ENCODE measurements at regions not wholly inside any gene's neighbourhood (a gene's known extent, or its start where the extent isn't known, plus 50 kb on each side); places are given as distances from the start of the nearest gene placed in this dataset.
A peak's percentile ranks its signal among the peaks of the same experiment; 100 is the strongest.

GRCh38 chr20:4607287-4607713 is 79.0 kb upstream of the PRNP start:
- TF ChIP-seq CTCF (conservative IDR thresholded peaks at IDR 0.05; ENCODE audit: low read depth, low read length), result peak; percentile 96
- H3K4me3 ChIP-seq (ENCODE audit: low read depth, low read length), result no peak overlapping the region
- no peak for DNase-seq (ENCODE audit: low read depth)

DNA sequence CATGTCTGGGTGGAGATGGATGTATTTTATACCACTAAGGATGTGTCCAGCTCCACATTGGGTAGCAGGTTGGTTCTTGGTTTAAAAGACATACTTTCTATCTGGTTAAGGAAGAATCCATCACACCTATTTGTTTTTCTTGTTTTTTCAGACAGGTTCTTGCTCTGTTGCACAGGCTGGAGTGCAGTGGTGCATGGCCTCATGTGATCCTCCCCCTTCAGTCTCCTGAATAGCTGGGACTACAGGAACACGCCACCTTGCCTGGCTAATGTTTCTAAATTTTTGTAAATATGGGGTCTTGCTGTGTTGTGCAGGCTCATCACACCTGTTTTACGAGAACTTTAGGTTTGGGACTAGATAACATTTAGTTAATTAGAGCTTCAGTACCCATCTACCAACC is 80.2 kb upstream of the PRNP start:
- no peak overlapping the region for H3K4me3 ChIP-seq (ENCODE audit: low read depth, low read length)
- TF ChIP-seq CTCF (conservative IDR thresholded peaks at IDR 0.05; ENCODE audit: low read depth, low read length), result no peak
- DNase-seq (ENCODE audit: low read depth), result no peak

- no peak for DNase-seq (ENCODE audit: low read depth)
- TF ChIP-seq CTCF (conservative IDR thresholded peaks at IDR 0.05; ENCODE audit: low read depth, low read length), result no peak
- no peak overlapping the region for H3K4me3 ChIP-seq (ENCODE audit: low read depth, low read length)
Observed at GRCh38 chr20:4605166-4605565, 81.1 kb upstream of the PRNP start.

DNA sequence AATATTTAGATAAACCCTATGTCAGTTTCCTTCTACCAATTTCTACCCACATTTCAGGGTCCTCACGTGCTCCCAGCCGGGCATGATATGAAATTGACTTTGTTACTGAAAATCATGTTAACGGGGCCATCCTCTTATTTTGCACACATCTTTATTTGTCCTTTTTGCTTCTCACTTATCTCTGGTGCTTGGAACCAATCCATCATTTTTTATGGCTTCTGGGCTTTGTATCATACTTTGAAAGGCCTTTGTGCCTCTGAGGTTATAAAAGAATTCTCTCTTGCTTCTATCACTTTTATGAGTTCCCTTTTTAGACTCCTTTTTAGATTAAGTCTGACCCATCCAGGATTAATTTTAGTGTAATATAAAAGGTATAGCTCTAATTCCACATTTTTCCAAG is 81.7 kb upstream of the PRNP start:
- no peak overlapping the region for H3K4me3 ChIP-seq (ENCODE audit: low read depth, low read length)
- no peak for TF ChIP-seq CTCF (conservative IDR thresholded peaks at IDR 0.05; ENCODE audit: low read depth, low read length)
- DNase-seq (ENCODE audit: low read depth), result no peak

- TF ChIP-seq CTCF (conservative IDR thresholded peaks at IDR 0.05; ENCODE audit: low read depth, low read length), result no peak
- no peak for DNase-seq (ENCODE audit: low read depth)
- no peak overlapping the region for H3K4me3 ChIP-seq (ENCODE audit: low read depth, low read length)
Observed at GRCh38 chr20:4603724-4604123, 82.5 kb upstream of the PRNP start.

GRCh38 chr20:4602297-4602631 is 84.0 kb upstream of the PRNP start:
- no peak for DNase-seq (ENCODE audit: low read depth)
- TF ChIP-seq CTCF (conservative IDR thresholded peaks at IDR 0.05; ENCODE audit: low read depth, low read length), result no peak
- no peak overlapping the region for H3K4me3 ChIP-seq (ENCODE audit: low read depth, low read length)

DNA sequence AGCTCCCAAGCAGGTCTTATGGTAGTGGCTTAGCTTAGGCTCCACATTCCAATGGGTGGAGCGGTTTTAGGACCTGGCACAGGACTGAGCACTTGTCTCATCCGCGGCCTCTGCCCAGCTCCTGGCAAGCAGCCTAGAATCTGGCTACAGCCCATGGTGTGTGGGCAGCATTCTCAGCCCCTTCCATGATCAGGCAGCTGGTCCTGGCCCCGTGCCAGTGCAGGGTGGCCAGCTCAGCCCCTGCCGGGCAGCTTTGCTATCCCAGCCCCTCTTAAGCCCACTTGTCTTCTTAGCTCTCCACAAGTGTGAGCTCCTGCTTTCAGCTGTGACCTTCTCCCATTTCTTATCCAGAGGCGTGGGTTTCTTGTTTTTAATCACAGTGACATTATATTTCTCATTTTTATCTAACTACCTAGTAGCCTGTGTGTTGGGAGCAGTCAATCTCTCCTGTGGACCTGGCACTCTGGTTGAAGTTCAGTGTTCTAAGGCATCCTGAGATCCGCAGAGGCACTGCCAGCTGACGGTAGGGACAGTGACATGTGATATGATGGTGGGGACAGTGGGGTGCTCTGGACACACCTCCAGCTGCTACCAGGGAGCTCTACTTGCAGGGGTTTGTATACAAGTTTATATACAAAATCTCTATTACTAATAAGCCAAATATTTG is 84.5 kb upstream of the PRNP start:
- H3K4me3 ChIP-seq (ENCODE audit: low read depth, low read length), result no peak overlapping the region
- no peak for DNase-seq (ENCODE audit: low read depth)
- TF ChIP-seq CTCF (conservative IDR thresholded peaks at IDR 0.05; ENCODE audit: low read depth, low read length), result no peak
